ENCODE measurements at regions not wholly inside any gene's neighbourhood (a gene's known extent, or its start where the extent isn't known, plus 50 kb on each side); places are given as distances from the start of the nearest gene placed in this dataset.
"Not testable (repeated sequence)": the region's sequence is repeated elsewhere in the genome, so short reads cannot be mapped to it uniquely, and the experiment has no call there.

DNA sequence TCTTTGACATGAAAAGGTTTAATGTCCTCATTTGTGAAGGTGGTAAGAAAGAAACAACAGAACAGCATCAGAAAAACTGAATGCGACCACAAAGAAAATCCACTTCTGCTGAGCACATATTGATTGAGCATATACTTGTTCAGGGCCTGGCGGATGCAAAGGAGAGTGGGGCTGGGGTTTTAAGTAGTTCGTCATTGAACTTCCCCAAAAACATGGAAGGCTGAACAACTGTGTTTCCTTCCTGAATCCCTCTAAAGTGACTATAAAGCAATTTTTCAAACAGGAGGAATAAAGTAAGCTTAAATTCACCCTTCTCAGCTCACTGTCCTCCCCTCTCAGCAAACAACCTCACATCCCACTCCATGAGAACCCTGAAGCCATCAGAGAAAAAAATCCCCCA is 262.9 kb downstream of the AGTPBP1 start:
- BruUV-seq (replicated peaks), result no TSS peak
- ChIA-PET POLR2A (ENCODE audit: unreplicated experiment) (no interaction called here), CTCF (no interaction called here)
- no peak overlapping the region for H4K91ac ChIP-seq (ENCODE audit: insufficient read depth, low read depth, low read length)
- no peak overlapping the region for H3K4me3 ChIP-seq (ENCODE audit: insufficient read depth, low read depth, low read length)
- H3K79me1 ChIP-seq (ENCODE audit: low read depth in 1 of 2, low read length in 2 of 2), result no peaks in the 10 kb centered on the region
- no peak overlapping the region for H3K18ac ChIP-seq (ENCODE audit: low read depth, low read length)
- H2AK9ac ChIP-seq (replicated peaks; ENCODE audit: low read depth, low read length, poor library complexity), result no peak overlapping the region
- no peak for DNase-seq
- intact Hi-C loops (cut with micrococcal nuclease) (no loop called here), dilution Hi-C loops (cut with HindIII; ENCODE audit: low sequenced_read_pairs, unreplicated experiment) (no loop called here), in situ Hi-C loops (cut with MboI; ENCODE audit: low sequenced_read_pairs) (no loop called here)
- H2BK5ac ChIP-seq (ENCODE audit: low read depth, low read length, poor library complexity, severe bottlenecking), result no peak overlapping the region
- no peak overlapping the region for H3K27ac ChIP-seq (ENCODE audit: insufficient read depth, low read length)
- no peak overlapping the region for H3K9ac ChIP-seq (ENCODE audit: low read depth, low read length)
- H3K23ac ChIP-seq (ENCODE audit: low read depth, low read length), result no peak overlapping the region
- peaks cover 12% of the 10 kb centered on the region for H3K9me3 ChIP-seq (ENCODE audit: control insufficient read depth, insufficient read depth, low read length)
- no peak overlapping the region for H2BK20ac ChIP-seq (ENCODE audit: low read depth, low read length)
- no peaks in the 10 kb centered on the region for H3K27me3 ChIP-seq (ENCODE audit: control insufficient read depth, insufficient read depth, low read length)
- H4K5ac ChIP-seq (ENCODE audit: low read depth, low read length), result no peak overlapping the region
- no peak overlapping the region for H3K4me2 ChIP-seq (ENCODE audit: low read depth, low read length)
- H2AFZ ChIP-seq (replicated peaks; ENCODE audit: low read length, poor library complexity), result no peak overlapping the region
- no peak overlapping the region for H3K4ac ChIP-seq (ENCODE audit: low read depth, low read length)
- H2BK120ac ChIP-seq (ENCODE audit: low read depth, low read length), result no peak overlapping the region
- H3K36me3 ChIP-seq (ENCODE audit: control insufficient read depth, insufficient read depth, low read length), result no peaks in the 10 kb centered on the region
- H2AK5ac ChIP-seq (ENCODE audit: low read depth, low read length), result no peak overlapping the region
- ATAC-seq (ENCODE audit: low read depth), result no peak
- H2BK15ac ChIP-seq (ENCODE audit: low read depth, low read length), result no peak overlapping the region
- no peak overlapping the region for H3K14ac ChIP-seq (replicated peaks; ENCODE audit: low read depth, low read length)
- no peaks in the 10 kb centered on the region for H4K20me1 ChIP-seq (ENCODE audit: insufficient read depth, low read length)
- no peak overlapping the region for H4K8ac ChIP-seq (ENCODE audit: low read depth in 2 of 2, low read length in 2 of 2)
- H3K56ac ChIP-seq (ENCODE audit: extremely low read depth, insufficient read depth, low read length), result no peak overlapping the region
- H3K9me1 ChIP-seq (ENCODE audit: insufficient read depth, low read length), result no peaks in the 10 kb centered on the region
- TF ChIP-seq, protein P1, sequence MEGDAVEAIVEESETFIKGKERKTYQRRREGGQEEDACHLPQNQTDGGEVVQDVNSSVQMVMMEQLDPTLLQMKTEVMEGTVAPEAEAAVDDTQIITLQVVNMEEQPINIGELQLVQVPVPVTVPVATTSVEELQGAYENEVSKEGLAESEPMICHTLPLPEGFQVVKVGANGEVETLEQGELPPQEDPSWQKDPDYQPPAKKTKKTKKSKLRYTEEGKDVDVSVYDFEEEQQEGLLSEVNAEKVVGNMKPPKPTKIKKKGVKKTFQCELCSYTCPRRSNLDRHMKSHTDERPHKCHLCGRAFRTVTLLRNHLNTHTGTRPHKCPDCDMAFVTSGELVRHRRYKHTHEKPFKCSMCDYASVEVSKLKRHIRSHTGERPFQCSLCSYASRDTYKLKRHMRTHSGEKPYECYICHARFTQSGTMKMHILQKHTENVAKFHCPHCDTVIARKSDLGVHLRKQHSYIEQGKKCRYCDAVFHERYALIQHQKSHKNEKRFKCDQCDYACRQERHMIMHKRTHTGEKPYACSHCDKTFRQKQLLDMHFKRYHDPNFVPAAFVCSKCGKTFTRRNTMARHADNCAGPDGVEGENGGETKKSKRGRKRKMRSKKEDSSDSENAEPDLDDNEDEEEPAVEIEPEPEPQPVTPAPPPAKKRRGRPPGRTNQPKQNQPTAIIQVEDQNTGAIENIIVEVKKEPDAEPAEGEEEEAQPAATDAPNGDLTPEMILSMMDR (conservative IDR thresholded peaks at IDR 0.05; ENCODE audit: low read depth, low read length), result no peak
- TF ChIP-seq, protein P2, sequence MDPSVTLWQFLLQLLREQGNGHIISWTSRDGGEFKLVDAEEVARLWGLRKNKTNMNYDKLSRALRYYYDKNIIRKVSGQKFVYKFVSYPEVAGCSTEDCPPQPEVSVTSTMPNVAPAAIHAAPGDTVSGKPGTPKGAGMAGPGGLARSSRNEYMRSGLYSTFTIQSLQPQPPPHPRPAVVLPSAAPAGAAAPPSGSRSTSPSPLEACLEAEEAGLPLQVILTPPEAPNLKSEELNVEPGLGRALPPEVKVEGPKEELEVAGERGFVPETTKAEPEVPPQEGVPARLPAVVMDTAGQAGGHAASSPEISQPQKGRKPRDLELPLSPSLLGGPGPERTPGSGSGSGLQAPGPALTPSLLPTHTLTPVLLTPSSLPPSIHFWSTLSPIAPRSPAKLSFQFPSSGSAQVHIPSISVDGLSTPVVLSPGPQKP (IDR thresholded peaks at IDR 0.05; ENCODE audit: borderline replicate concordance, low read depth, low read length), result no peak
- TF ChIP-seq RCOR1 (IDR thresholded peaks at IDR 0.05; ENCODE audit: insufficient replicate concordance, low read length) (no peak), MAFK (IDR thresholded peaks at IDR 0.05; ENCODE audit: low read depth, low read length) (no peak), RFX5 (IDR thresholded peaks at IDR 0.05; ENCODE audit: low read depth, low read length) (no peak), FOS (IDR thresholded peaks at IDR 0.05; ENCODE audit: low read depth, low read length) (no peak)
- H3K4me1 ChIP-seq (ENCODE audit: control insufficient read depth, insufficient read depth, low read length), result no peaks in the 10 kb centered on the region
- WGBS, 2 experiments (ENCODE audit: extremely low coverage in 2 of 2, insufficient read length in 1 of 2), result no CpG with 5 or more reads among the region's 3 CpGs

DNA sequence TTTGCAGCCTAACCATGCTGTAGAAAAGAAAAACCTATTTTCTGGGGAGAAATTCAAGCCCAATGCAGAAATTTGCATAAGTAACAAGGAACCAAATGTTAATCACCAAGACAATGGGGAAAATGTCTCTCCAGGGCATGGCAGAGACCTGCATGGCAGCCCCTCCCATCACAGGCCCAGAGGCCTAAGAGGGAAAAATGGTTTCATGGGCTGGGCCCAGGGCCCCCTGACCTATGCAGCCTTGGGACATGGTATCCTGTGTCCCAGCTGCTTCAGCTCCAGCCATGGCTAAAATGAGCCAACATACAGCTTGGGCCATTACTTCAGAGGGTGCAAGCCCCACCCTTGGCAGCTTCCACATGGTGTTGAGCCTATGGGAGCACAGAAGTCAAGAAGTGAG is 266.9 kb downstream of the AGTPBP1 start:
- H3K4ac ChIP-seq (ENCODE audit: low read depth, low read length); dilution Hi-C loops (cut with HindIII; ENCODE audit: low sequenced_read_pairs, unreplicated experiment); H2BK20ac ChIP-seq (ENCODE audit: low read depth, low read length); H3K56ac ChIP-seq (ENCODE audit: extremely low read depth, insufficient read depth, low read length); in situ Hi-C loops (cut with MboI; ENCODE audit: low sequenced_read_pairs); H3K9me3 ChIP-seq (ENCODE audit: control insufficient read depth, insufficient read depth, low read length); H2AFZ ChIP-seq (replicated peaks; ENCODE audit: low read length, poor library complexity); ATAC-seq (ENCODE audit: low read depth); H2BK120ac ChIP-seq (ENCODE audit: low read depth, low read length); DNase-seq; H3K4me1 ChIP-seq (ENCODE audit: control insufficient read depth, insufficient read depth, low read length); CTCF ChIA-PET; H3K18ac ChIP-seq (ENCODE audit: low read depth, low read length); POLR2A ChIA-PET (ENCODE audit: unreplicated experiment); H3K9me1 ChIP-seq (ENCODE audit: insufficient read depth, low read length); H4K91ac ChIP-seq (ENCODE audit: insufficient read depth, low read depth, low read length); H4K5ac ChIP-seq (ENCODE audit: low read depth, low read length); H2BK5ac ChIP-seq (ENCODE audit: low read depth, low read length, poor library complexity, severe bottlenecking); H3K23ac ChIP-seq (ENCODE audit: low read depth, low read length); H3K14ac ChIP-seq (replicated peaks; ENCODE audit: low read depth, low read length); H2AK9ac ChIP-seq (replicated peaks; ENCODE audit: low read depth, low read length, poor library complexity); H3K9ac ChIP-seq (ENCODE audit: low read depth, low read length); intact Hi-C loops (cut with micrococcal nuclease); H4K20me1 ChIP-seq (ENCODE audit: insufficient read depth, low read length); H3K27ac ChIP-seq (ENCODE audit: insufficient read depth, low read length); H3K4me2 ChIP-seq (ENCODE audit: low read depth, low read length); H2BK15ac ChIP-seq (ENCODE audit: low read depth, low read length); BruUV-seq (replicated peaks); H3K27me3 ChIP-seq (ENCODE audit: control insufficient read depth, insufficient read depth, low read length); H3K36me3 ChIP-seq (ENCODE audit: control insufficient read depth, insufficient read depth, low read length); H3K4me3 ChIP-seq (ENCODE audit: insufficient read depth, low read depth, low read length); H3K79me1 ChIP-seq (ENCODE audit: low read depth in 1 of 2, low read length in 2 of 2); H2AK5ac ChIP-seq (ENCODE audit: low read depth, low read length); H4K8ac ChIP-seq (ENCODE audit: low read depth in 2 of 2, low read length in 2 of 2): not testable (repeated sequence)
